AG04450 (cell line): ENCODE measurements at regions not wholly inside any gene's neighbourhood (a gene's known extent, or its start where the extent isn't known, plus 50 kb on each side); places are given as distances from the start of the nearest gene placed in this dataset.

Source experiments
- CTCF ChIA-PET: fragments of 300-600, 350-600 bp; formaldehyde crosslinking; extraction: SDS; loops from one replicate; lab custom pipeline; 2022; ENCODE audit warnings: antibody characterized with exemption, inconsistent platforms; lab: Charles Lee
- POLR2A ChIA-PET: fragments of 350-600 bp; formaldehyde crosslinking; extraction: SDS; loops from one replicate; lab custom pipeline; 2021; ENCODE audit warnings: antibody characterized with exemption, inconsistent platforms; lab: Yijun Ruan, JAX
- DNase-seq: peaks from one replicate; pipeline ENCODE4 v3.0.0-alpha.2; 2011; ENCODE audit warnings: low read depth, low spot score
- H3K27ac ChIP-seq: one replicate; pipeline ENCODE4 v1.5.1; 2012; ENCODE audit warnings: low read depth, low read length, control low read depth
- H3K27me3 ChIP-seq: one replicate; pipeline ENCODE4 v1.6.0; 2012; ENCODE audit warnings: low read length; ENCODE audit not compliant: control insufficient read depth, insufficient read depth
- H3K4me3 ChIP-seq: 2 replicates; pipeline ENCODE4 v1.5.1; 2011; ENCODE audit warnings: mild to moderate bottlenecking, low read depth, low read length, control low read depth
- H3K9me3 ChIP-seq: 2 replicates; pipeline ENCODE4 v1.5.1; 2012; ENCODE audit warnings: low read length; ENCODE audit not compliant: control insufficient read depth, insufficient read depth
- TF ChIP-seq, protein P1 (sequence below): IDR thresholded peaks from 2 replicates; pipeline ENCODE4 v1.5.1; 2011; ENCODE audit warnings: low read depth, low read length, control low read depth, inconsistent platforms

DNA sequence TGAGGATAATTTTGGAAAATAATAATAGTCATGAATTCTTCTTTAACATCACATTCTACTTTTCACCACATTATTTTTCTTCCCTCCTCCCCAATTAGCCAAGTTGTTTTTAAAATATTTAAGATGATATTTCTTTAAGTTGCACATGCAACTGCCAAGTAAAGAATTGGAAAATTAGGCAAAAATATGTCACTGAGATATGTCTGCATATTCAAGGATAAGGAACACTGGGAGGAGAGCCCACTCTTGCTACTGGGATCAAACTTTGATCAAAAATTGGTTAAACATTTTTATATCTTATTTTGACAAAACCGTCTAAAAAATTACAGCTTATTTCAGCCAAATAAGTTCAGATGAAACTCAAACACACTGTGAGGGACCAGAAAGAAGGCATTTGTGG lies 231.2 kb upstream of the TMTC1 start:
- Histone ChIP-seq H3K9me3 (no peaks in the 10 kb centered on the region), H3K4me3 (no peak overlapping the region), H3K27ac (no peak overlapping the region), H3K27me3 (no peaks in the 10 kb centered on the region)
- TF ChIP-seq, protein P1, sequence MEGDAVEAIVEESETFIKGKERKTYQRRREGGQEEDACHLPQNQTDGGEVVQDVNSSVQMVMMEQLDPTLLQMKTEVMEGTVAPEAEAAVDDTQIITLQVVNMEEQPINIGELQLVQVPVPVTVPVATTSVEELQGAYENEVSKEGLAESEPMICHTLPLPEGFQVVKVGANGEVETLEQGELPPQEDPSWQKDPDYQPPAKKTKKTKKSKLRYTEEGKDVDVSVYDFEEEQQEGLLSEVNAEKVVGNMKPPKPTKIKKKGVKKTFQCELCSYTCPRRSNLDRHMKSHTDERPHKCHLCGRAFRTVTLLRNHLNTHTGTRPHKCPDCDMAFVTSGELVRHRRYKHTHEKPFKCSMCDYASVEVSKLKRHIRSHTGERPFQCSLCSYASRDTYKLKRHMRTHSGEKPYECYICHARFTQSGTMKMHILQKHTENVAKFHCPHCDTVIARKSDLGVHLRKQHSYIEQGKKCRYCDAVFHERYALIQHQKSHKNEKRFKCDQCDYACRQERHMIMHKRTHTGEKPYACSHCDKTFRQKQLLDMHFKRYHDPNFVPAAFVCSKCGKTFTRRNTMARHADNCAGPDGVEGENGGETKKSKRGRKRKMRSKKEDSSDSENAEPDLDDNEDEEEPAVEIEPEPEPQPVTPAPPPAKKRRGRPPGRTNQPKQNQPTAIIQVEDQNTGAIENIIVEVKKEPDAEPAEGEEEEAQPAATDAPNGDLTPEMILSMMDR: no peak
- no peak for DNase-seq
- ChIA-PET CTCF (no interaction called here), POLR2A (no interaction called here)

DNA sequence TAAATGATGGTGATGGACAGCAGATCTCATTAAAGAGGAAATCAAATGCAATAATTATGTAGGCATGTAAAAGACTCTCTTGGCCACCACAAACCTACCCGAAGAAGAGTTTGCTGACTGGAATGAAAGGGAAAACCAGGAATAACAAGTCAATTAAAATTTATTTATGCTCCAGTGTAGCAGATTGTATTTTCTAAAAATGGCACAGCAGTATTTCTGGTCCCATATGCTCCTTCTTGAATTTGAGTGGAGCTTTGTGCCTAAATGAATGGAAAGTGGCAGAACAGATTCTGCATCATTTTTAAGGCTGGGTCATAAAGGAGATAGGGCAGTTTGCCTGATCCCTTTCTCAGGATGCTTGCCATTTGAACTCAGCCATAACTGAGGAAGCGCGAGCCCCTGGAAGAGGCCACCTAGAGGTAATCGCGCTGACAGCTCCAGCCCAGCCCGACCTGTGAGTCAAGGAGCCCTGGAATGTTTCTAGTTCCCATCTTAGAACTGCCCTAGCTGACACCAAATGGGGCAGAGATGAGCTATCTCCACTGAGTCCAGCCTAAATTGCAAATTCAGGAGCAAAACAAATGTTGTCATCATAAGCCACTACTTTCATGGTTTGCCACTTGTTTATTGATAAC lies 229.2 kb upstream of the TMTC1 start:
- ChIA-PET CTCF (no interaction called here), POLR2A (no interaction called here)
- Histone ChIP-seq H3K27ac (no peak overlapping the region), H3K27me3 (no peaks in the 10 kb centered on the region), H3K9me3 (no peaks in the 10 kb centered on the region), H3K4me3 (no peak overlapping the region)
- TF ChIP-seq, protein P1: no peak
- DNase-seq: no peak

DNA sequence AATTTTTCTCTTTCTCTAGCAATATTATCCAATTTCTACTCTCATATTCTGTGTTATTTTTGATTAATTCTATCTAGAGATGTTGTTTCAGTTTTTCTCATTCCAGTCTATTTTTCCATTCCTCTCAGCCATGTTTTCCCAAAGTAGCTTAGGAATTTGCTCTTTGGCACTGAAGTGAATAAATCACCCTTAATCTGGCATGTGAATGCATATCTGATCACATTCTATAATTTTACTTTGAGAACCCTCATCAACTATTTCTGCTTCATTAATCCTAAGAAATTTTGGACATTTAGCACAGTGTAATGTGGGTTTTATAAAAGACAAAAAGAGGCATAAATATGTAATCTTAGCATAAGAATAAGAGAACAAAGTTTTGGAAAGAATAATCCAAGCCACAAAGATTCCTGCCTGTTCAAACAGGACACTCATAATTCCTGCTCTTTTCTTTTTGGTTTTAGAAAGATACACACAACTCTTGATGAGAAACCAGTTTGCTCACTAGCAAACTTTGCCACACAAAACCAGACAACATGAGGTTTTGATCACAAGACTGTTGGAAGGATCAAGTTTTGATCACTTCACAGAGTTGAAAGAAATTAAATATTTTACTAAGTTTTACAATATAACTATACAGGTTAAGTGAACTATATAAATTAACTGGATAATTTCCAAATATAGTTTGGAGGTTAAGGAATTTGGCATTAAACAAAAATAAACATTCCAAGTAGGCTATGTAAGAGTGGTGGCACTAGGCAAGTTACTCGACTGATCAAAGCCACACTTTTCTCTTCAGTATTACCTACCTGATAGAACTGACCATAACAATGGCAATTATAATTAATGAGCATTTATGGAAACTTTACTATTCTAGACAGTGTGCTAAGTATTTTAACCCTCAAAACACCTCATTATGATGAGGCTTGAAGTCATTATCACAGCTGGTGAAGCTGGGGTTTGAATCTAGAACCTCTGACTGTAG lies 226.6 kb upstream of the TMTC1 start:
- Histone ChIP-seq H3K27ac (no peak overlapping the region), H3K9me3 (no peaks in the 10 kb centered on the region), H3K4me3 (no peak overlapping the region), H3K27me3 (no peaks in the 10 kb centered on the region)
- ChIA-PET POLR2A (no interaction called here), CTCF (interaction anchor here (1.2 kb wide), 1 partner anchor 491 kb away, joined by 3 read pairs; no protein-coding TSS in a partner anchor)
- TF ChIP-seq, protein P1: no peak
- no peak for DNase-seq

- H3K27me3 ChIP-seq: no peaks in the 10 kb centered on the region
- no peak for DNase-seq
- no peaks in the 10 kb centered on the region for H3K9me3 ChIP-seq
- TF ChIP-seq, protein P1: no peak
- CTCF ChIA-PET: no interaction called here
- no peak overlapping the region for H3K4me3 ChIP-seq
- H3K27ac ChIP-seq: no peak overlapping the region
- POLR2A ChIA-PET: no interaction called here
Measured at GRCh38 chr12:30006021-30006420, 222.3 kb upstream of the TMTC1 start.

- Histone ChIP-seq H3K27me3 (no peaks in the 10 kb centered on the region), H3K9me3 (no peaks in the 10 kb centered on the region), H3K27ac (no peak overlapping the region), H3K4me3 (no peak overlapping the region)
- DNase-seq: no peak
- CTCF ChIA-PET: no interaction called here
- TF ChIP-seq, protein P1: no peak
- POLR2A ChIA-PET: no interaction called here
Measured at GRCh38 chr12:30003321-30003720, 219.6 kb upstream of the TMTC1 start.
